ENCODE measurements at regions not wholly inside any gene's neighbourhood (a gene's known extent, or its start where the extent isn't known, plus 50 kb on each side); places are given as distances from the start of the nearest gene placed in this dataset.

DNA sequence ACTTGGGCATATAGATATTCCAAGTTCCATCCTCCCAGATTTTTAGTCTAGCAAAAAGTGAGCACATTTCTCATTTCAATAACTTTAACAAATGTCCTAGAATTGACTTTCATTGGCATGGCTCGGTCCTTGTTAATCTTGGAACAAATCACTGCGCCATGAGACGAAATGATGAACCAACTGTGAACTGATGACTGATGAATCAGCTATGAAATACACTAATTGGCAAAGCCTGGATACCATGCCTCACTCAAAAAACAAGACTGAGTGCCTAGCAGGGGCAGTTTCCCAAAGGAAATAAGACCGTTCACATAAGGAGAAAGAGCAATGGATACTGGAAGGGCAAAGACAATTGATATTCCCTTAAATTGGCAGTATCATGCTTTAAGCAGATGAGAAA lies 248.6 kb upstream of the VEGFC start:
- no peaks in the 10 kb centered on the region for H3K9me3 ChIP-seq
- H3K36me3 ChIP-seq: no peaks in the 10 kb centered on the region
- intact Hi-C loops (cut with DNase I; ENCODE audit: low total_unique reads): no loop called here
- no peak overlapping the region for H3K27ac ChIP-seq
- TF ChIP-seq, protein P1, sequence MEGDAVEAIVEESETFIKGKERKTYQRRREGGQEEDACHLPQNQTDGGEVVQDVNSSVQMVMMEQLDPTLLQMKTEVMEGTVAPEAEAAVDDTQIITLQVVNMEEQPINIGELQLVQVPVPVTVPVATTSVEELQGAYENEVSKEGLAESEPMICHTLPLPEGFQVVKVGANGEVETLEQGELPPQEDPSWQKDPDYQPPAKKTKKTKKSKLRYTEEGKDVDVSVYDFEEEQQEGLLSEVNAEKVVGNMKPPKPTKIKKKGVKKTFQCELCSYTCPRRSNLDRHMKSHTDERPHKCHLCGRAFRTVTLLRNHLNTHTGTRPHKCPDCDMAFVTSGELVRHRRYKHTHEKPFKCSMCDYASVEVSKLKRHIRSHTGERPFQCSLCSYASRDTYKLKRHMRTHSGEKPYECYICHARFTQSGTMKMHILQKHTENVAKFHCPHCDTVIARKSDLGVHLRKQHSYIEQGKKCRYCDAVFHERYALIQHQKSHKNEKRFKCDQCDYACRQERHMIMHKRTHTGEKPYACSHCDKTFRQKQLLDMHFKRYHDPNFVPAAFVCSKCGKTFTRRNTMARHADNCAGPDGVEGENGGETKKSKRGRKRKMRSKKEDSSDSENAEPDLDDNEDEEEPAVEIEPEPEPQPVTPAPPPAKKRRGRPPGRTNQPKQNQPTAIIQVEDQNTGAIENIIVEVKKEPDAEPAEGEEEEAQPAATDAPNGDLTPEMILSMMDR (IDR thresholded peaks at IDR 0.05): no peak
- TF ChIP-seq POLR2A (IDR thresholded peaks at IDR 0.05): no peak
- H3K4me3 ChIP-seq: no peak overlapping the region
- DNase-seq: no peak
- no peaks in the 10 kb centered on the region for H3K27me3 ChIP-seq
- H3K4me1 ChIP-seq: no peaks in the 10 kb centered on the region

DNA sequence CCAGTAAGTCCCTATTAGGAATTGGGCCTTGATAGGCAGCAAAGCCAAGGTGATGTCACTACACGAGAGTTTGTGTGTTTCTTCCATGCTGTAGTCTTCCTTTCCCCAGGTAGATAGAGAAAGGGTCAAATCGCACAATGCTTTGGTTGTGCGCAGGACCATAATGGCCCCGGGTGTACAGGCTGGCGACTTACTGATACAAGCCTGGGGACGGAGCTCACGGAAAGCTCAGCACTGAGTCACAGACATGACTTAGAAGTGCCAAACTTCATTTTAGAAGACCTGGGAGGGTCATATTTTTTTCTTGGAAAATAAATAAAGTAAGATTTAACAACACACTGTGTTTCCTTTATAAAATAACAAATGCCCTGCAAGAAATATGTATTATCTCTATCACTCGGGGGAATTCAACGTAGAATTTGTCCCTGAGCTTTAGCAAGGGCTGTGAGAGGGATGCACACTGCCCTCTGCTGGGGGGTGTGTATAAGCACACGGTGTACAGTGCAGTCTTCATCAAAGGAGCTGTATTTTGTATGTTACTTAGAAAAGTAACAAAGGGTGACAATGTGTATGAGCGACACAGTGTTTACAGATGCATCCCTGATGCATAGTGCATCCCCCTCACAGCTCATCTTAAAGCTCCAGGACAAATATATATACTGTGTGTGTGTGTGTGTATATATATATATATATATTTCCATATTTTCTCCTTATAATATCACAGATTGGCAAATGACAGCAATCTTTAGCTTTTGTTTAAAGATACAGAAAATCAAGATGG lies 254.5 kb upstream of the VEGFC start:
- Histone ChIP-seq H3K4me3 (no peak overlapping the region), H3K36me3 (no peaks in the 10 kb centered on the region), H3K27ac (no peak overlapping the region), H3K9me3 (no peaks in the 10 kb centered on the region), H3K4me1 (no peaks in the 10 kb centered on the region), H3K27me3 (no peaks in the 10 kb centered on the region)
- no peak for TF ChIP-seq POLR2A (IDR thresholded peaks at IDR 0.05)
- TF ChIP-seq, protein P1 (IDR thresholded peaks at IDR 0.05): peak; percentile 62 to 68 (median 64)
- DNase-seq: peak; percentile 26 to 33
- intact Hi-C loops (cut with DNase I; ENCODE audit: low total_unique reads): no loop called here

DNA sequence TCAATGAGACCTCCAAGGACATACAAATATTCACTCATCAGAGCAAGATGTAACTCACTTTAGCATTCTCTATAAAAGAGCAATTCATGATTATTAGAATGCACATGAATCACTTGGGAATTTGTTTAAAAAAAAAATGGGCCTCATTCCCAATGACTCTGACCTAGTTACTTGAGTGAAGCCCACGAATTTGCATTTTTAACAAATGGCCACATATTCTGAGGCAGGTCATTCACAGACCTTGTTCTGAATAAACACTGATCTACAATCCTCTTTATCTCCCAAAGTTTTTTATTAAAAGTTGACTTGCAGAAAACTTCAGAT lies 255.1 kb upstream of the VEGFC start:
- Histone ChIP-seq H3K27me3 (no peaks in the 10 kb centered on the region), H3K9me3 (no peaks in the 10 kb centered on the region), H3K4me3 (no peak overlapping the region), H3K27ac (no peak overlapping the region), H3K36me3 (no peaks in the 10 kb centered on the region), H3K4me1 (no peaks in the 10 kb centered on the region)
- intact Hi-C loops (cut with DNase I; ENCODE audit: low total_unique reads): no loop called here
- TF ChIP-seq, protein P1 (IDR thresholded peaks at IDR 0.05): no peak
- TF ChIP-seq POLR2A (IDR thresholded peaks at IDR 0.05): no peak
- DNase-seq: no peak

DNA sequence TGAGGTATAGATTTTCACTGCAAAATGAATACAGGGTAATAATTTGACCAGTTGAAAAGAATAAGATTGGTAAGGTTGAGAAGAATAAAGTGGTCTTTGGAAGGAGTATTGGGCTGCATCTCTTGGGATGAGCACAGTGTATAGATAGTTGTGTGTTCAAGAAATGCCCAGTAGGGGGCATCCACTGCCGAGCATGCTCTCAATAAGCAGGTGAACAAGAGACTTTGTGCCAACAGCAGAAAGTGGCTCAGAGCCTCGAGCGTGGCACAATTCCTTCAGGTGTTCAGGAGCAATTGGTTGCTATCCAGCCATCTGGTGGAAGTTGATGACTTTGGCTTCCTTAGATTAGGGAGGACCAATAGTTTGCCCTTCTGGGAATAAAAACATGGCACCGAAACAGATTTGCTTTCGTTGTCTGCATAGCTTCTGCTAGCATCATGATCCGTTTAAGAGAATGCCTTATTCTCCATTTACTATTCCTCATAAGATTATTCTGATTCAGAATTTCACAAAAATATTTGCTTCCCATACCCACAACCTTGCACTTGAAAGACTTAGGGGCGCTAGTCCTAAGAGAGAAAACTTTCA lies 258.1 kb upstream of the NEIL3 start:
- H3K4me3 ChIP-seq: no peak overlapping the region
- no peak for TF ChIP-seq POLR2A (IDR thresholded peaks at IDR 0.05)
- TF ChIP-seq, protein P1 (IDR thresholded peaks at IDR 0.05): no peak
- H3K27me3 ChIP-seq: no peaks in the 10 kb centered on the region
- no peaks in the 10 kb centered on the region for H3K4me1 ChIP-seq
- no peaks in the 10 kb centered on the region for H3K9me3 ChIP-seq
- intact Hi-C loops (cut with DNase I; ENCODE audit: low total_unique reads): no loop called here
- no peaks in the 10 kb centered on the region for H3K36me3 ChIP-seq
- H3K27ac ChIP-seq: no peak overlapping the region
- DNase-seq: no peak

DNA sequence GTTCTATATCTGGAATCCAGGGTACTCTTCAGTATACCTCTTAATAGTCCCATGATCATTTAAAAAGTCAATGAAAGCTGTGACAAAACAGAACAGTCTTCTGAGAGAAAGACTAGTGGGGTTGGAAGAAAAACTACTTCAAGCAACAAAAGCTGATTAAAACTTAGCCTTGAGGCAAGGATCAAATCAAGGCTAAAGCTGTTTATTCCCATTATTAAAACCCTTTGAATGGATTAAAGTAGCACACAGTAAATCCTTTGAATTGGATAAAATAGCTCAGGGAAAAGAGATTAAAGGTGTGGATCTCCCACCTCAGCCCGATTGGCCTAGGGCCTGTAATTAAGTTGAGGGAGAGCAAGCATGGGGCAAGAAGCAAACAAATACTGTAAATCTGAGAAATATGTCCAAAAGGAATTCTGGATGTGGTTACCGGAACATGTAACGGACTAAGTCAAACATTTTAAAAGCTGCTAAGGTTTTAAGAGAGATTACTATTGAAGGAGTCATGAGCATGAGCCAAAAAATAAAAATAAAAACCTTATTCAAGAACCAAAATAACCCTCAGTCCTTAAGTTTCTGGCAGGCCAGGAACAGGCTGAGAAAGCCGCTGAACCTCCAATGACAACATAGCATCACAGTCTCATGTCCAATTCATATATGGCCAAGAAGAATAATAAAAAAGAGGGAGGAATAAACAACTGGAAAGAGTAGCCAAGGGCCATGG lies 257.3 kb upstream of the NEIL3 start:
- no peaks in the 10 kb centered on the region for H3K9me3 ChIP-seq

More for the DNA sequence above, 257.3 kb upstream of the NEIL3 start:
- Histone ChIP-seq H3K27ac (no peak overlapping the region), H3K4me1 (no peaks in the 10 kb centered on the region), H3K4me3 (no peak overlapping the region), H3K27me3 (no peaks in the 10 kb centered on the region), H3K36me3 (no peaks in the 10 kb centered on the region)
- TF ChIP-seq, protein P1 (IDR thresholded peaks at IDR 0.05): no peak
- no peak for TF ChIP-seq POLR2A (IDR thresholded peaks at IDR 0.05)
- no peak for DNase-seq
- intact Hi-C loops (cut with DNase I; ENCODE audit: low total_unique reads): no loop called here

Measured in uterus (tissue), 3 donors.